Endothelial cell (in vitro differentiated cells): ENCODE measurements at regions not wholly inside any gene's neighbourhood (a gene's known extent, or its start where the extent isn't known, plus 50 kb on each side); places are given as distances from the start of the nearest gene placed in this dataset.

Experiments
- DNase-seq: peaks from one replicate; pipeline ENCODE4 v3.0.0; 2021; ENCODE audit warnings: low spot score
- H3K27ac Mint-ChIP-seq: one replicate; pipeline ENCODE4 v1.8.0; 2021; ENCODE audit warnings: mixed read lengths, inconsistent platforms; ENCODE audit not compliant: unreplicated experiment
- H3K27me3 Mint-ChIP-seq: one replicate; pipeline ENCODE4 v1.8.0; 2021; ENCODE audit warnings: mild to moderate bottlenecking, moderate library complexity, mixed read lengths, inconsistent platforms; ENCODE audit not compliant: unreplicated experiment
- H3K36me3 Mint-ChIP-seq: one replicate; pipeline ENCODE4 v1.8.0; 2021; ENCODE audit warnings: mild to moderate bottlenecking, low read depth, mixed read lengths, inconsistent platforms; ENCODE audit not compliant: unreplicated experiment
- H3K4me1 Mint-ChIP-seq: one replicate; pipeline ENCODE4 v1.8.0; 2021; ENCODE audit warnings: mild to moderate bottlenecking, mixed read lengths, inconsistent platforms; ENCODE audit not compliant: unreplicated experiment
- H3K4me3 Mint-ChIP-seq: one replicate; pipeline ENCODE4 v1.8.0; 2021; ENCODE audit warnings: mild to moderate bottlenecking, mixed read lengths, inconsistent platforms; ENCODE audit not compliant: unreplicated experiment
- H3K9me3 Mint-ChIP-seq: one replicate; pipeline ENCODE4 v1.8.0; 2021; ENCODE audit warnings: mixed read lengths, inconsistent platforms; ENCODE audit not compliant: unreplicated experiment
- CTCF ChIP-seq: fragments of 200-600 bp; sonication (generic); IDR thresholded peaks from one replicate; pipeline ENCODE4 v1.5.0; 2021; ENCODE audit warnings: antibody characterized with exemption; ENCODE audit not compliant: unreplicated experiment

- no peaks in the 10 kb centered on the region for H3K4me1 Mint-ChIP-seq
- no peak overlapping the region for H3K27ac Mint-ChIP-seq
- no peaks in the 10 kb centered on the region for H3K36me3 Mint-ChIP-seq
- H3K9me3 Mint-ChIP-seq, result no peaks in the 10 kb centered on the region
- no peaks in the 10 kb centered on the region for H3K27me3 Mint-ChIP-seq
- H3K4me3 Mint-ChIP-seq, result no peak overlapping the region
- no peak for TF ChIP-seq CTCF
- DNase-seq, result no peak
Observed at GRCh38 chr21:19405326-19405725, 1001.7 kb upstream of the TMPRSS15 start.

GRCh38 chr21:19420565-19420964, 1017.0 kb upstream of the TMPRSS15 start:
- H3K9me3 Mint-ChIP-seq, result no peaks in the 10 kb centered on the region
- no peaks in the 10 kb centered on the region for H3K4me1 Mint-ChIP-seq
- no peaks in the 10 kb centered on the region for H3K36me3 Mint-ChIP-seq
- peaks cover 2% of the 10 kb centered on the region for H3K27me3 Mint-ChIP-seq
- no peak overlapping the region for H3K4me3 Mint-ChIP-seq
- no peak for TF ChIP-seq CTCF
- H3K27ac Mint-ChIP-seq, result no peak overlapping the region
- DNase-seq, result no peak

DNA sequence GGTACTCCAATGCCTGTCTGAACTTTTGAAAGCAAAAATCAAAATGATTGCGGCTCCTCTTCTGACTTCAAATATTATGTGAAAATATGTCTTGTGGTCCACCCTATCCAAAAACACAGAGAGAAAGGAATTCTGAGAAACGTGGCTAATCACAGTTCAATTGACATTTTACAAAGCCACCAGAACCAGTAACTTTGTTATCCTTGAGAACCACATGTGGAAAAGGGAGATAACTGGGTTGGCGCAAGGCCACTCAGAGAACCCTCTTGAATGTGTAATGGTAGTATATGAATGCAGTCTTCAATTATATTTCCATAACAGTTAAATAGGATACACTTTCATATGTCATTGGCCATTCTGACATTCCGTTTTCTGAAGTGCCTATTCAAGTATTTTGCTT, 1030.0 kb upstream of the TMPRSS15 start:
- Mint-ChIP-seq H3K4me1 (no peaks in the 10 kb centered on the region), H3K36me3 (no peaks in the 10 kb centered on the region), H3K4me3 (no peak overlapping the region), H3K27ac (no peak overlapping the region), H3K9me3 (no peaks in the 10 kb centered on the region), H3K27me3 (no peaks in the 10 kb centered on the region)
- TF ChIP-seq CTCF, result no peak
- no peak for DNase-seq

GRCh38 chr21:19440792-19441655, 1037.4 kb upstream of the TMPRSS15 start:
- Mint-ChIP-seq H3K4me3 (no peak overlapping the region), H3K4me1 (no peaks in the 10 kb centered on the region), H3K27me3 (no peaks in the 10 kb centered on the region), H3K9me3 (no peaks in the 10 kb centered on the region), H3K36me3 (no peaks in the 10 kb centered on the region), H3K27ac (no peak overlapping the region)
- no peak for TF ChIP-seq CTCF
- DNase-seq, result no peak

DNA sequence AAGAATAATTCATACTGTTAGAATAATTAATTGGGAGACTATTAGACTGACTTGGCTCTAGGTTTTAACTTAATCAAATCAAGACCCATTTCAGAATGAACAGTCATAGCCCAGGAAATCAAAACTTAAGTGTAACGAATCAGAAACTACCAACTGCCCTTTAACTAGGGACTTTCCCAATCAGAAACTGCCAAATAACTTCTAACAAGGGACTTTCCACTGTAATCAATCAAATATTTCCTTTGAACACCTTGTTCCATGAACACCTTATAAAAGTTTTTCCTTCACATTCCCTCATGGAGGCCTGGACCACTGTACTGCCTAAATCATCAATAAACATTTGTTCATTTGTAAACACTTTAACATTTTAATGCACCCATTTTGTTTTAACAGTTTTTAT, 1054.7 kb upstream of the TMPRSS15 start:
- DNase-seq, result no peak
- Mint-ChIP-seq H3K4me3 (no peak overlapping the region), H3K27me3 (no peaks in the 10 kb centered on the region), H3K9me3 (no peaks in the 10 kb centered on the region), H3K27ac (no peak overlapping the region), H3K36me3 (no peaks in the 10 kb centered on the region), H3K4me1 (no peaks in the 10 kb centered on the region)
- TF ChIP-seq CTCF, result no peak
